ENCODE measurements at regions not wholly inside any gene's neighbourhood (a gene's known extent, or its start where the extent isn't known, plus 50 kb on each side); places are given as distances from the start of the nearest gene placed in this dataset.

DNA sequence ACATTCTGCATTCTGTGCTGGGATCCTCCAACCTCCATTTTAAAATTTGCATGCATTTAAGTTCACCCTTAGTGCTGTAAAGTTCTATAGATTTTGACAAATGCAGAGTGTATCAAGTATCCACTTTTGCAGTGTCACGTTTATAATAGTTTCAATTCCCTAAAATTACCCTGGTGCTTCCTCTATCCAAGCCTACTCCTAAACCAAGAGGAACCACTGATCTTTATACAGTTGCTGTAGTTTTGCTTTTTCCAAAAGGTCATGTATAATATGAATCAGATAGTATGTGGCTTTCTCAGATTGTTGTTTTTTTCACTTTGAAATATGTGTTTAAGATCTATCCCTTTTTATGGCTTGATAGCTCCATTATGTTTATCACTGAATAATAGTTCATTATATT, 468.4 kb upstream of the CDH6 start:
- TF ChIP-seq, protein P1, sequence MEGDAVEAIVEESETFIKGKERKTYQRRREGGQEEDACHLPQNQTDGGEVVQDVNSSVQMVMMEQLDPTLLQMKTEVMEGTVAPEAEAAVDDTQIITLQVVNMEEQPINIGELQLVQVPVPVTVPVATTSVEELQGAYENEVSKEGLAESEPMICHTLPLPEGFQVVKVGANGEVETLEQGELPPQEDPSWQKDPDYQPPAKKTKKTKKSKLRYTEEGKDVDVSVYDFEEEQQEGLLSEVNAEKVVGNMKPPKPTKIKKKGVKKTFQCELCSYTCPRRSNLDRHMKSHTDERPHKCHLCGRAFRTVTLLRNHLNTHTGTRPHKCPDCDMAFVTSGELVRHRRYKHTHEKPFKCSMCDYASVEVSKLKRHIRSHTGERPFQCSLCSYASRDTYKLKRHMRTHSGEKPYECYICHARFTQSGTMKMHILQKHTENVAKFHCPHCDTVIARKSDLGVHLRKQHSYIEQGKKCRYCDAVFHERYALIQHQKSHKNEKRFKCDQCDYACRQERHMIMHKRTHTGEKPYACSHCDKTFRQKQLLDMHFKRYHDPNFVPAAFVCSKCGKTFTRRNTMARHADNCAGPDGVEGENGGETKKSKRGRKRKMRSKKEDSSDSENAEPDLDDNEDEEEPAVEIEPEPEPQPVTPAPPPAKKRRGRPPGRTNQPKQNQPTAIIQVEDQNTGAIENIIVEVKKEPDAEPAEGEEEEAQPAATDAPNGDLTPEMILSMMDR (IDR thresholded peaks at IDR 0.05; ENCODE audit: insufficient read depth, low read depth, low read length, missing control alignments) = no peak
- no peak for DNase-seq (ENCODE audit: low read depth)
- no peak overlapping the region for H3K4me3 ChIP-seq (ENCODE audit: low read length)

DNA sequence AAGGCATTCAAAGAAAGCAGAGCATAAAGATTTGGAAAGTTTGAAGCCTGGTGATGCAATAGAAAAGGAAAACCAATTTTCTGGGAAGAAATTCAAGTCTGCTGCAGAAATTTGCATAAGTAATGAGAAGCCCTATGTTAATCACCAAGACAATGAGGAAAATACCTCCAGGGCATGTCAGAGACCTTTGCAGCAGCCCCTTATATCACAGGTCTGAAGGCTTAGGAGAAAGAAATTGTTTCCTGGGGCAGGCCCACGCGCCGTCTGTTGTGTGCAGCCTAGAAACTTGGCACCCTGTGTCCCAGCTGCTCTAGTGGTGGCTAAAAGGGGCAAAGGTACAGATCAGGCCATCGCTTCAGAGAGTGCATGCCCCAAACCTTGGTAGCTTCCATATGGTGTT, 495.3 kb upstream of the CDH6 start:
- no peak overlapping the region for H3K4me3 ChIP-seq (ENCODE audit: low read length)
- no peak for DNase-seq (ENCODE audit: low read depth)
- TF ChIP-seq, protein P1 (IDR thresholded peaks at IDR 0.05; ENCODE audit: insufficient read depth, low read depth, low read length, missing control alignments) = no peak

DNA sequence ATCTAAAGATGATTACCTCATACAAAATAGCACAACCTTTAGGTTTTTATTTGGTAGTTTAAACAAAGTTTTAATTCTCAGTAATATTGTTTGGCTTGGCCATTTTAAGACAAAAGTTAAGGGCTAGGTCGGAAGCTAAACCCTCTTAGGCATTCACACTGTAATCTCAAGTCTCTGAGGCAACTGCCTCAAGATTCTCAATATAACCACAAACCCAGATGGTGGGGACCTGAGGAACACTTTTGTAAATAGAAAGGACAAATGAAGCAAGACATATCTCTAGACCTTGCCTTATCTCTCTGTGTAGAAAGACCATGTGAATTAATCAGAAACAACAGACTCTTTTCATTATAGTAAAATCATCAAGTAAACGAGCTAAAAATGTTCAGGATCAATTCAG, 500.2 kb upstream of the CDH6 start:
- no peak overlapping the region for H3K4me3 ChIP-seq (ENCODE audit: low read length)
- TF ChIP-seq, protein P1 (IDR thresholded peaks at IDR 0.05; ENCODE audit: insufficient read depth, low read depth, low read length, missing control alignments) = no peak
- DNase-seq (ENCODE audit: low read depth) = no peak

DNA sequence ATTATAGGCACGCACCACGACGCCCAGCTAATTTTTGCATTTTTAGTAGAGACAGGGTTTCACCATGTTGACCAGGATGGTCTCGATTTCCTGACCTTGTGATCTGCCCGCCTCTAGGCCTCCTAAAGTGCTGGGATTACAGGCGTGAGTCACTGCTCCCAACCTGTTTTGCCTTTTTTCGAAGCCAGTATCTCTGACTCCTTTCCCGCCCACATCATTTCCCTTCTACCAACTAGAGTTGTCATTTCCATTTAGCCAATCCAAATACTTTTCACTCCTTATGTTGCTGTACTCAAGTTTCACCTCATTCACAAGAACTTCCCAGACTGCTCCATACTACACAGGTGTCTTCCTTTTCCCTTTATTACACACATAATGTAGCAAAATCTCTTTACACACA, 502.6 kb upstream of the CDH6 start:
- TF ChIP-seq, protein P1 (IDR thresholded peaks at IDR 0.05; ENCODE audit: insufficient read depth, low read depth, low read length, missing control alignments) = no peak
- no peak for DNase-seq (ENCODE audit: low read depth)
- H3K4me3 ChIP-seq (ENCODE audit: low read length) = no peak overlapping the region

DNA sequence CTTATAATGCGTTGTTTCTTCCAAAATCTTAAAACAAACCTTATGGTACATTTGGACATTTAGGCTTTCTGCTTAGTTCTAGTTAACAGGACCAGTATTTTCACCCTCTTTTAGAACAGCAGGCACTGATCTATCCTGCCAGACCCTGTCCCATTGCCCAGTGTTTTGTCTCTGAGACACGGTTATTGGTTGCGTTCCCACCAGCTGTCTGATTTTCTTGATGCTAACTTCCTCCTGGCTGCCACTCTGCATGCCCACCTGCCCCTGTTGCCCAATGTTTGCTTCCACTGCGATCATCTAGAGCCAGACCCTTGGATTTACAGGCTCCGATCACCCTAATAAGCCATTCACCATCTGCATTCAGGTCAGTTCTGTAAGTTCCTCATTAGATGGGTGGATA, 506.0 kb upstream of the CDH6 start:
- H3K4me3 ChIP-seq (ENCODE audit: low read length) = no peak overlapping the region
- TF ChIP-seq, protein P1 (IDR thresholded peaks at IDR 0.05; ENCODE audit: insufficient read depth, low read depth, low read length, missing control alignments) = no peak
- DNase-seq (ENCODE audit: low read depth) = no peak

DNA sequence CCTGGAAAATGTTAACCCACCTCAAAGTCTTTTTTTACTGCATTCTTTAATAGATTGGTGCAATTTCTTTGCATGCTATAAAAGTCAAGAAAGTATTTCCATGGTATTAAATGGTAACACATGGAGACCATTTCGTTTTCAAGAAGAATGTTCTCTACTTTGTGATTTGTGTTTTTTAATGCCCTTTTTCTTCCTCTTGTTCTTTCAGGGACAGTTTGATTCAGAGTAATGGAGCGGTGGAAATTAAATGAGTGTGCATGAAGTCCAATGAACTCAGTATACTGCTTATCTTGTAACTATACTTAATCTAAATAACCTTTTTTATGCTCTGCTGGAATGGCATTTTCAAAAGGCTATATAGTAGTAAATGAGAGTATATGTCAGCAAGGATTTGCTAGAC, 507.0 kb upstream of the CDH6 start:
- no peak for DNase-seq (ENCODE audit: low read depth)
- TF ChIP-seq, protein P1 (IDR thresholded peaks at IDR 0.05; ENCODE audit: insufficient read depth, low read depth, low read length, missing control alignments) = no peak
- no peak overlapping the region for H3K4me3 ChIP-seq (ENCODE audit: low read length)

DNA sequence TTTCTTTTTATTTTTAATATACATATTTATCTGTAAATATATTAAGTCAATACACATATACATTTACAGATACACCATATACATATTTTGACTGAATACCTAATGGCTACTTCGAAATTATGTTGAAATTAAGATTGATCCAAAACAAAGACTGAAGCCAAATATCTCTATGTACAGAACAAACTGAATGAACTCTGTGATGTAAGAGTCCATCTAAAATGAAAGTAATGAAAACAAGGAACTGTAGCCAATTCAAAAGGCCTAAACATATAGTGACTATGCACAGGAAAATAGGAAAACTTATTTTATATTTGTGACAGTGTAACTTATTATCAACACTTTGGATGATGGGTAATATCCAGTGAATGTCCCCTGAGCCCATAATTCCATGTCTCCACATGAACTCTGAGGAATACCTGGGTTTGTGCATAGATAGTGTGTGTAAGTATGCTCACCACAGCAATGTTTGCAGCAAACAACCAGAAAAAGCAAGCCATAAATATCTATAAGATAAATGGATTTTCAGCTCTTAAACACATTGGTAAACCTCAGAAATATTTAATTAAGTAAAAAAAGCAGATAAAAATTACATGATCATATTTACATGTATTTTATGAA, 517.2 kb upstream of the CDH6 start:
- TF ChIP-seq, protein P1 (IDR thresholded peaks at IDR 0.05; ENCODE audit: insufficient read depth, low read depth, low read length, missing control alignments) = no peak
- no peak for DNase-seq (ENCODE audit: low read depth)
- H3K4me3 ChIP-seq (ENCODE audit: low read length) = no peak overlapping the region

Measured in epithelial cell of esophagus (primary cell).